Endothelial cell (in vitro differentiated cells): ENCODE measurements at regions not wholly inside any gene's neighbourhood (a gene's known extent, or its start where the extent isn't known, plus 50 kb on each side); places are given as distances from the start of the nearest gene placed in this dataset.

Experiments
- DNase-seq: peaks from one replicate; pipeline ENCODE4 v3.0.0; 2021; ENCODE audit warnings: low spot score
- H3K27ac Mint-ChIP-seq: one replicate; pipeline ENCODE4 v1.8.0; 2021; ENCODE audit warnings: mixed read lengths, inconsistent platforms; ENCODE audit not compliant: unreplicated experiment
- H3K27me3 Mint-ChIP-seq: one replicate; pipeline ENCODE4 v1.8.0; 2021; ENCODE audit warnings: mild to moderate bottlenecking, moderate library complexity, mixed read lengths, inconsistent platforms; ENCODE audit not compliant: unreplicated experiment
- H3K36me3 Mint-ChIP-seq: one replicate; pipeline ENCODE4 v1.8.0; 2021; ENCODE audit warnings: mild to moderate bottlenecking, low read depth, mixed read lengths, inconsistent platforms; ENCODE audit not compliant: unreplicated experiment
- H3K4me1 Mint-ChIP-seq: one replicate; pipeline ENCODE4 v1.8.0; 2021; ENCODE audit warnings: mild to moderate bottlenecking, mixed read lengths, inconsistent platforms; ENCODE audit not compliant: unreplicated experiment
- H3K4me3 Mint-ChIP-seq: one replicate; pipeline ENCODE4 v1.8.0; 2021; ENCODE audit warnings: mild to moderate bottlenecking, mixed read lengths, inconsistent platforms; ENCODE audit not compliant: unreplicated experiment
- H3K9me3 Mint-ChIP-seq: one replicate; pipeline ENCODE4 v1.8.0; 2021; ENCODE audit warnings: mixed read lengths, inconsistent platforms; ENCODE audit not compliant: unreplicated experiment
- CTCF ChIP-seq: fragments of 200-600 bp; sonication (generic); IDR thresholded peaks from one replicate; pipeline ENCODE4 v1.5.0; 2021; ENCODE audit warnings: antibody characterized with exemption; ENCODE audit not compliant: unreplicated experiment

GRCh38 chr4:15348236-15348635 is 79.6 kb upstream of the C1QTNF7 start:
- Mint-ChIP-seq H3K27me3 (peaks cover 1% of the 10 kb centered on the region), H3K27ac (no peak overlapping the region), H3K4me1 (peaks cover 3% of the 10 kb centered on the region), H3K4me3 (no peak overlapping the region), H3K36me3 (no peaks in the 10 kb centered on the region), H3K9me3 (no peaks in the 10 kb centered on the region)
- DNase-seq: no peak
- TF ChIP-seq CTCF: no peak

GRCh38 chr4:15348695-15349094 is 79.1 kb upstream of the C1QTNF7 start:
- Mint-ChIP-seq H3K9me3 (no peaks in the 10 kb centered on the region), H3K4me1 (peaks cover 3% of the 10 kb centered on the region), H3K27me3 (peaks cover 1% of the 10 kb centered on the region), H3K4me3 (no peak overlapping the region), H3K36me3 (no peaks in the 10 kb centered on the region), H3K27ac (no peak overlapping the region)
- DNase-seq: no peak
- no peak for TF ChIP-seq CTCF

GRCh38 chr4:15349531-15349935 is 78.3 kb upstream of the C1QTNF7 start:
- Mint-ChIP-seq H3K27ac (no peak overlapping the region), H3K4me1 (peaks cover 3% of the 10 kb centered on the region), H3K9me3 (no peaks in the 10 kb centered on the region), H3K4me3 (no peak overlapping the region), H3K36me3 (no peaks in the 10 kb centered on the region), H3K27me3 (peaks cover 1% of the 10 kb centered on the region)
- no peak for DNase-seq
- no peak for TF ChIP-seq CTCF

- Mint-ChIP-seq H3K4me1 (peaks cover 3% of the 10 kb centered on the region), H3K9me3 (no peaks in the 10 kb centered on the region), H3K4me3 (no peak overlapping the region), H3K36me3 (no peaks in the 10 kb centered on the region), H3K27ac (no peak overlapping the region), H3K27me3 (peaks cover 1% of the 10 kb centered on the region)
- TF ChIP-seq CTCF: no peak
- no peak for DNase-seq
Observed at GRCh38 chr4:15349965-15350364, 77.9 kb upstream of the C1QTNF7 start.

GRCh38 chr4:15352524-15352923 is 75.3 kb upstream of the C1QTNF7 start:
- Mint-ChIP-seq H3K27me3 (peaks cover 2% of the 10 kb centered on the region), H3K4me3 (no peak overlapping the region), H3K9me3 (no peaks in the 10 kb centered on the region), H3K4me1 (no peaks in the 10 kb centered on the region), H3K27ac (no peak overlapping the region), H3K36me3 (no peaks in the 10 kb centered on the region)
- DNase-seq: no peak
- no peak for TF ChIP-seq CTCF
